Anterior cingulate cortex (tissue), 58 donors: ENCODE measurements at regions not wholly inside any gene's neighbourhood (a gene's known extent, or its start where the extent isn't known, plus 50 kb on each side); places are given as distances from the start of the nearest gene placed in this dataset.

Experiments used
- DNase-seq, 58 donors: peaks; one replicate each; lab custom pipeline; 2025; lab: John Stamatoyannopoulos, UW

GRCh38 chr12:101539148-101539547 lies 55.6 kb upstream of the MYBPC1 start:
- DNase-seq: peak in 1 of 58 donors; percentile 1
